Panc1 (cell line): ENCODE measurements at regions not wholly inside any gene's neighbourhood (a gene's known extent, or its start where the extent isn't known, plus 50 kb on each side); places are given as distances from the start of the nearest gene placed in this dataset.

ENCODE experiments used
- ATAC-seq: fragments of 200-7000 bp; cut with Tn5 transposase; 2 replicates; pipeline ENCODE4 v1.9.1; 2020; ENCODE audit warnings: mild to moderate bottlenecking, moderate library complexity
- BruUV-seq: library from RNA; stranded (reverse); fragments of 400-500 nt; replicated peaks from 2 replicates; lab custom pipeline; 2021; lab: Mats Ljungman, UMichigan
- CTCF ChIA-PET: fragments of 300-600 bp; sonication (Branson Sonifier 250); formaldehyde crosslinking; loops from one replicate; lab custom pipeline; 2022; ENCODE audit warnings: antibody characterized with exemption; lab: Charles Lee
- POLR2A ChIA-PET: fragments of 300-600 bp; sonication (Branson Sonifier 250); formaldehyde crosslinking; loops from one replicate; lab custom pipeline; 2022; ENCODE audit warnings: antibody characterized with exemption; lab: Charles Lee
- DNase-seq: peaks from one replicate; pipeline ENCODE4 v3.0.0-alpha.2; 2010; ENCODE audit warnings: low read depth, low spot score
- H3K27ac ChIP-seq: 2 replicates; pipeline ENCODE4 v1.5.1; 2011; ENCODE audit warnings: mild to moderate bottlenecking, low read length, inconsistent platforms
- H3K27me3 ChIP-seq: fragments of 200-500 bp; sonication (Bioruptor generic); 2 replicates; pipeline ENCODE4 v1.6.0; 2014; ENCODE audit warnings: low read length, inconsistent platforms; ENCODE audit not compliant: control insufficient read depth, insufficient read depth
- H3K36me3 ChIP-seq: fragments of 200-500 bp; sonication (Bioruptor generic); 2 replicates; pipeline ENCODE4 v1.5.1; 2014; ENCODE audit warnings: inconsistent platforms, mild to moderate bottlenecking, low read length, moderate library complexity; ENCODE audit not compliant: control insufficient read depth, insufficient read depth
- H3K4me1 ChIP-seq: 2 replicates; pipeline ENCODE4 v1.5.1; 2011; ENCODE audit warnings: inconsistent platforms, mild to moderate bottlenecking, low read length, moderate library complexity; ENCODE audit not compliant: control insufficient read depth, insufficient read depth
- H3K4me3 ChIP-seq, 2 experiments: 2 replicates each; pipeline ENCODE4 v1.5.1; 2011 to 2012; ENCODE audit warnings: low read depth in 2 of 2, low read length in 2 of 2, mild to moderate bottlenecking in 2 of 2, inconsistent platforms in 1 of 2, moderate library complexity in 1 of 2
- H3K9me3 ChIP-seq: fragments of 200-500 bp; sonication (Bioruptor generic); 2 replicates; pipeline ENCODE4 v1.5.1; 2014; ENCODE audit warnings: low read depth, mild to moderate bottlenecking, inconsistent platforms, low read length, moderate library complexity; ENCODE audit not compliant: control insufficient read depth, insufficient read depth
- CTCF ChIP-seq: fragments of 450-650 bp; IDR thresholded peaks from 2 replicates; pipeline ENCODE4 v1.5.1; 2017; ENCODE audit warnings: mild to moderate bottlenecking
- POLR2AphosphoS5 ChIP-seq: IDR thresholded peaks from 2 replicates; pipeline ENCODE4 v1.6.1; 2012; ENCODE audit warnings: mild to moderate bottlenecking, low read depth, low read length, moderate library complexity
- REST ChIP-seq, 2 experiments: IDR thresholded peaks; 2 replicates each; pipeline ENCODE4 v1.6.1; 2011 to 2012; ENCODE audit warnings: low read depth in 2 of 2, control low read depth in 1 of 2, low read length in 1 of 2, mild to moderate bottlenecking in 1 of 2, moderate library complexity in 1 of 2; ENCODE audit not compliant: insufficient read depth in 1 of 2
- SIN3A ChIP-seq: IDR thresholded peaks from 2 replicates; pipeline ENCODE4 v1.6.1; 2012; ENCODE audit warnings: low read depth, mild to moderate bottlenecking, low read length, moderate library complexity, borderline replicate concordance; ENCODE audit not compliant: insufficient read depth
- TCF7L2 ChIP-seq: IDR thresholded peaks from 2 replicates; pipeline ENCODE4 v1.6.1; 2011; ENCODE audit warnings: mild to moderate bottlenecking, low read depth, low read length, inconsistent platforms
- in situ Hi-C: cut with HindIII; loops from 2 replicates; pipeline ENCODE4 v1.10.0; 2016; ENCODE audit warnings: low sequenced_read_pairs, low pct_unique_long_range_greater_than_20kb
- intact Hi-C: fragments of 100-400 bp; cut with micrococcal nuclease; formaldehyde crosslinking; loops from one replicate; pipeline ENCODE4 v1.10.0; 2022; ENCODE audit not compliant: unreplicated experiment

- ChIA-PET CTCF (no interaction called here), POLR2A (no interaction called here)
- intact Hi-C loops (no loop called here), in situ Hi-C loops (no loop called here)
- no peak for ATAC-seq
- no peaks in the 10 kb centered on the region for H3K9me3 ChIP-seq
- H3K4me1 ChIP-seq = no peaks in the 10 kb centered on the region
- H3K27ac ChIP-seq = no peak overlapping the region
- no peak for TF ChIP-seq CTCF
- no peak for TF ChIP-seq POLR2AphosphoS5
- no peak for TF ChIP-seq TCF7L2
- TF ChIP-seq SIN3A = no peak
- TF ChIP-seq REST (IDR thresholded peaks at IDR 0.05; ENCODE audit: insufficient read depth in 1 of 2, low read depth in 2 of 2, low read length in 1 of 2) = no peak
- no peaks in the 10 kb centered on the region for H3K27me3 ChIP-seq
- no peak overlapping the region for H3K4me3 ChIP-seq
- H3K36me3 ChIP-seq = no peaks in the 10 kb centered on the region
- DNase-seq = no peak
- BruUV-seq = no TSS peak
Observed at GRCh38 chr7:109751241-109751640, 1181.6 kb downstream of the DNAJB9 start.

- ATAC-seq = no peak
- TF ChIP-seq CTCF = no peak
- no peak for TF ChIP-seq REST (IDR thresholded peaks at IDR 0.05; ENCODE audit: insufficient read depth in 1 of 2, low read depth in 2 of 2, low read length in 1 of 2)
- TF ChIP-seq SIN3A = no peak
- TF ChIP-seq POLR2AphosphoS5 = no peak
- no peak for TF ChIP-seq TCF7L2
- intact Hi-C loops (no loop called here), in situ Hi-C loops (no loop called here)
- Histone ChIP-seq H3K27ac (no peak overlapping the region), H3K4me1 (no peaks in the 10 kb centered on the region), H3K36me3 (no peaks in the 10 kb centered on the region), H3K9me3 (no peaks in the 10 kb centered on the region), H3K4me3 (no peak overlapping the region), H3K27me3 (no peaks in the 10 kb centered on the region)
- no TSS peak for BruUV-seq
- DNase-seq = no peak
- POLR2A ChIA-PET = no interaction called here
- CTCF ChIA-PET = no interaction called here
Observed at GRCh38 chr7:109752068-109752467, 1182.4 kb downstream of the DNAJB9 start.
